SK-N-SH treated with all-trans-retinoic acid at 6 μM for 48 hours (cell line): ENCODE measurements at regions not wholly inside any gene's neighbourhood (a gene's known extent, or its start where the extent isn't known, plus 50 kb on each side); places are given as distances from the start of the nearest gene placed in this dataset.

Experiments
- ESRRG ChIP-seq: fragments of 250-450 bp; sonication (Bioruptor Pico); IDR thresholded peaks from 2 replicates; pipeline ENCODE4 v1.6.1; 2021; ENCODE audit warnings: mild to moderate bottlenecking
- ISL1 ChIP-seq: fragments of 250-450 bp; sonication (Bioruptor Pico); IDR thresholded peaks from 2 replicates; pipeline ENCODE4 v2.1.2; 2022; ENCODE audit warnings: mild to moderate bottlenecking, moderate library complexity
- TOX ChIP-seq: fragments of 250-450 bp; sonication (Bioruptor Pico); IDR thresholded peaks from 2 replicates; pipeline ENCODE4 v1.8.0; 2021; ENCODE audit warnings: mild to moderate bottlenecking, moderate library complexity, borderline replicate concordance
- ZFP30 ChIP-seq: fragments of 450-650 bp; formaldehyde crosslinking; IDR thresholded peaks from 2 replicates; pipeline ENCODE4 v1.5.0; 2022; ENCODE audit warnings: mild to moderate bottlenecking, moderate library complexity
- TF ChIP-seq, protein P1 (sequence below): fragments of 250-450 bp; sonication (Bioruptor Pico); IDR thresholded peaks from 2 replicates; pipeline ENCODE4 v1.5.1; 2021; ENCODE audit warnings: mild to moderate bottlenecking, moderate library complexity
- TF ChIP-seq, protein P2 (sequence below): fragments of 250-450 bp; sonication (Bioruptor Pico); IDR thresholded peaks from 2 replicates; pipeline ENCODE4 v1.8.0; 2020; ENCODE audit warnings: mild to moderate bottlenecking, moderate library complexity, borderline replicate concordance

DNA sequence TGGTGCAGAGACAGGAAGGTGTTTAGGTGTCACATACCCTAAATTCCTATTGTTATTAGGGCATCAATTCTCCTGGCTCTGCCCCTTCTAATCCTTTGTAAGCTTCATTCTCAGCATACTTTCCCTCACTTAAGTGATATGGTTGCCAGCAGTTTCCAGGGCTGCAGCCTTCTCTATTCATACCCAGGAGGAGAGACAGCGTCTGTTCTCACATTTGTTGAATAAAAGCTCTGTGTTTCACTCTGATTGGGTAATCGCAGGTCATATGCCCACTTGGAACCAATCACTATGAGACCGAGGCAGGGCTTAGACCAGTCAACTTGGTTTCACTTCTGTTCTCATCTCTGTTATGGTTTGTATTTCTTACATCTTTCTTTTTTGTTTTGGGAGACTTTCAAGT is 109.6 kb upstream of the MTPN start:
- TF ChIP-seq, protein P1, sequence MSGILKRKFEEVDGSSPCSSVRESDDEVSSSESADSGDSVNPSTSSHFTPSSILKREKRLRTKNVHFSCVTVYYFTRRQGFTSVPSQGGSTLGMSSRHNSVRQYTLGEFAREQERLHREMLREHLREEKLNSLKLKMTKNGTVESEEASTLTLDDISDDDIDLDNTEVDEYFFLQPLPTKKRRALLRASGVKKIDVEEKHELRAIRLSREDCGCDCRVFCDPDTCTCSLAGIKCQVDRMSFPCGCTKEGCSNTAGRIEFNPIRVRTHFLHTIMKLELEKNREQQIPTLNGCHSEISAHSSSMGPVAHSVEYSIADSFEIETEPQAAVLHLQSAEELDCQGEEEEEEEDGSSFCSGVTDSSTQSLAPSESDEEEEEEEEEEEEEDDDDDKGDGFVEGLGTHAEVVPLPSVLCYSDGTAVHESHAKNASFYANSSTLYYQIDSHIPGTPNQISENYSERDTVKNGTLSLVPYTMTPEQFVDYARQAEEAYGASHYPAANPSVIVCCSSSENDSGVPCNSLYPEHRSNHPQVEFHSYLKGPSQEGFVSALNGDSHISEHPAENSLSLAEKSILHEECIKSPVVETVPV, result no peak
- TF ChIP-seq ZFP30 (CRISPR knock-in tag) (no peak), ESRRG (CRISPR knock-in tag) (no peak), ISL1 (CRISPR knock-in tag) (peak; percentile 66), TOX (CRISPR knock-in tag) (no peak)
- TF ChIP-seq, protein P2, sequence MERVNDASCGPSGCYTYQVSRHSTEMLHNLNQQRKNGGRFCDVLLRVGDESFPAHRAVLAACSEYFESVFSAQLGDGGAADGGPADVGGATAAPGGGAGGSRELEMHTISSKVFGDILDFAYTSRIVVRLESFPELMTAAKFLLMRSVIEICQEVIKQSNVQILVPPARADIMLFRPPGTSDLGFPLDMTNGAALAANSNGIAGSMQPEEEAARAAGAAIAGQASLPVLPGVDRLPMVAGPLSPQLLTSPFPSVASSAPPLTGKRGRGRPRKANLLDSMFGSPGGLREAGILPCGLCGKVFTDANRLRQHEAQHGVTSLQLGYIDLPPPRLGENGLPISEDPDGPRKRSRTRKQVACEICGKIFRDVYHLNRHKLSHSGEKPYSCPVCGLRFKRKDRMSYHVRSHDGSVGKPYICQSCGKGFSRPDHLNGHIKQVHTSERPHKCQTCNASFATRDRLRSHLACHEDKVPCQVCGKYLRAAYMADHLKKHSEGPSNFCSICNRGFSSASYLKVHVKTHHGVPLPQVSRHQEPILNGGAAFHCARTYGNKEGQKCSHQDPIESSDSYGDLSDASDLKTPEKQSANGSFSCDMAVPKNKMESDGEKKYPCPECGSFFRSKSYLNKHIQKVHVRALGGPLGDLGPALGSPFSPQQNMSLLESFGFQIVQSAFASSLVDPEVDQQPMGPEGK (CRISPR knock-in tag), result no peak
